Left forelimb (tissue), 1 donor: ENCODE measurements at regions not wholly inside any gene's neighbourhood (a gene's known extent, or its start where the extent isn't known, plus 50 kb on each side); places are given as distances from the start of the nearest gene placed in this dataset.
"Not testable (repeated sequence)": the region's sequence is repeated elsewhere in the genome, so short reads cannot be mapped to it uniquely, and the experiment has no call there.

Source experiments
- DNase-seq: peaks from one replicate; pipeline ENCODE4 v3.0.0-alpha.2; 2018; ENCODE audit warnings: low spot score

GRCh38 chr1:201728731-201729130 is 100.2 kb upstream of the IPO9 start:
- DNase-seq: no peak

DNA sequence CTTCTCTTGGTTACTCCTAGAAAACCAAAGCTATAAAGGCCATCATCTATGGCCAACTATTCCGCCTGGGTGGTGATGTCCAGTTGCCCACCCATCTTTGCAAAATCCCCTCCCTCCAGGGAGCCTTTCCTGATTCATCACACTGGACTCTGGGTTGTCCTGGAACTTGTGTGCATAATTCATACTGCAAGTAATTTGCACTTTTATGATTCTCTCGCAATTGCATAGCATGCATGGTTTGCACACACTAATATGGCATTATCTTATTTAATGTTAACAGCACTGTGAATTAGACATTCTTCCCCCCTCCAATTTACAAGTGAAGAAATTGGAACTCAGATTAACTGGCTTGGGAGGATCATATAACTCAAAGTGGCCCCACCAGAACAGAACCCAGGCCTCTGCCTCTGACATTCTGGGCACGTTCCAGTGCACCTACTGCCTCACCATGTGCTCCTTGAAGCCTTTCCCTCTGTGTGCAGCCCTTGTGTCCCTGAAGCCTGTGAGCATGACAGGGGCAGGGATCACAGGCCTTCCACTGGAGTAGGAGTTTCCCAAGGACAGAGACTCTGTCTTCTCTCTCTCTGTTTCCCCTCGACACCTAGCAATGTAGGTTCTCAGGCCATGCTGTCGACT is 98.9 kb upstream of the IPO9 start:
- no peak for DNase-seq

DNA sequence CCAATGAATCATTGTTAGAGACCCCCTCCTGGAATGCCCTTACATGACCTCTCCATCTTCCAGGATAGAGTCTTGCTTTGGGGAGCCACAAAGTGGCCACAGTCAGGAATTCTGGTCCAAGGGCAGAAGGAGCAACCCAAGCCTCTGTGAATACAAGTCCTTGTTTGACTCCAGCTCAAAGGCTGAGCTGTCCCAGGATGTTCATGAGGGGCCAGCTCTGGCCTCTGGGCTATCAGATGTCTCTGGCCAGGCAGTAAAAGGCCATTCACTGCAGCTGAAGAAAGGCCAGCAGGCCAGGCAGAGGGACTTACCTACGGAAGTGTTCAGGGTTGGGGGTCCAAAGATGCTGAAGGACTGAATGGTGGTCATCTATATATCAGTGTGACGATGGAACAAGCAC is 98.3 kb upstream of the IPO9 start:
- no peak for DNase-seq

DNA sequence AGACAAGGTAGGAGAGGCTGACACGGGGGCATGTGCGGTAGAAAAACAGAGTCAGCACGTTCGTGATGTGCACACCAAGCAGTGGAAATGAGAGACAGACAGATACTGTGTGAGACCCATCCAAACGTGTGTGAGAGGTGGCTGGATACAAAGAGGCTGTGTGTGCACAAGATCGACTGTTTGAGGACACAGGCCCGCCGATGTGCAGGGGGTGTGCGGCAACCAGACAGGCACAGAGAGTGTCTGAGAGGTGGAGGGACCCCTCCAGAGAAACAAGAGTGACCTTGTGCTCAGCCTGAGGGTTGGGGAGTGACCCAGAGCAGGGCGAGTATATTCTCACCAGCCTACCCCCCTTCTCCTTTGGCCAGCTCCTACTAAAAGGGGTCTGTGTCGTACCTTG is 97.8 kb upstream of the IPO9 start:
- DNase-seq: no peak

DNA sequence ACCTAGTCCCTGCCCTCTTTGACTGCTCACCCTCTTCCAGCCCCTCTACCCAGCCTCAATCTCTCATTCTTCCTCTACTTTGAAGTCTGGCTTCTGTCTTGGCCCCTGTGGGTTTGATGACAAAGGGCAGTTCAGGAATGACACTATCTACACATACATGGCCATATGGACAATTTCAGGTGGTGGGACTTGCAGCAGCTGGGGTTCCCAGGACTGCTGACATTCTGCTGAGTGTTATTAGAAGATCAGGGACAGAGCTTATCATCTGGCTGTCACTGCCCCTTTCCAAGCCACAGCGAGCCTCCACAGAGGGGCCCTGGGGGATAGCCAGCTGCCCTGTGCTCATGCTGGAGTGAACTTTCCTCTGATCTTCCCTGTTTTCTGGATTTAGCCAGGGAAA is 97.4 kb upstream of the IPO9 start:
- DNase-seq: no peak

DNA sequence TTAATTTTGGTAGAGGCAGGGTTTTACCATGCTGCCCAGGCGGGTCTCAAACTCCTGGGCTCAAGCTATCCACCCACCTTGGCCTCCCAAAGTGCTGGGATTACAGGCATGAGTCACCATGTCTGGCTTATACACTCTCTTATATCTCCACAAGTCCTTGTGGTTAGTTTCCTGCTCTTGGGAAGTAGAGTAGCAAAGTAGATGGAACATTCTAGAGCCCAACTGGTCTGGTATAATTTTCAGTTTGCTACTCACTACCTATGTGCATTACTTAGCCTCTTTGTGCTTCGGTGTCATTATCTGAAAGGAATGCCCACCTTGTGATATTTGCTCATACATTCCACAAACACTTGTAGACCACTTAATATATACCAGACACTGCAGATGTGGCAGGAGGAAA is 96.6 kb upstream of the IPO9 start:
- no peak for DNase-seq

GRCh38 chr1:201734221-201734620 is 94.7 kb upstream of the IPO9 start:
- DNase-seq: not testable (repeated sequence)

DNA sequence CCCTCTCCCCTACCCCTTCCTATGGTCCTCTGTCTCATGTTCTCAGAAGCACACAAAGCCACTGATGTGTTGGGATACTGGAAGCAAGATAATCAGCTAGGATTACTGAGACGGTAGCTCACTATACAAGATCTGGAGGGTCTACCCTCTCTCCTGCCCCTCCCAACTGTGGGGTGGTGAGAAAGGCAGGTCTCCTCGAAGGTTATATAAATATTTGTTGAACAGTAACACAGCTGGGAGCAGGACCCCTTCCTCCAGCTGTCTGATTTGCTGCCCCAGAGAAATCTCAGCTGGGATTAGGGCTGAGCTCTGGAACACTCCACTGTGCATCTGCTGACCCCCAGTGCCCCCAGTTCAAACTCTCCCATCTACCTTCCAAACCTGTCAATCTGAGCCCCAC is 94.2 kb upstream of the IPO9 start:
- DNase-seq: no peak

- no peak for DNase-seq
These were observed 92.1 kb upstream of the IPO9 start for GRCh38 chr1:201736707-201737320.

DNA sequence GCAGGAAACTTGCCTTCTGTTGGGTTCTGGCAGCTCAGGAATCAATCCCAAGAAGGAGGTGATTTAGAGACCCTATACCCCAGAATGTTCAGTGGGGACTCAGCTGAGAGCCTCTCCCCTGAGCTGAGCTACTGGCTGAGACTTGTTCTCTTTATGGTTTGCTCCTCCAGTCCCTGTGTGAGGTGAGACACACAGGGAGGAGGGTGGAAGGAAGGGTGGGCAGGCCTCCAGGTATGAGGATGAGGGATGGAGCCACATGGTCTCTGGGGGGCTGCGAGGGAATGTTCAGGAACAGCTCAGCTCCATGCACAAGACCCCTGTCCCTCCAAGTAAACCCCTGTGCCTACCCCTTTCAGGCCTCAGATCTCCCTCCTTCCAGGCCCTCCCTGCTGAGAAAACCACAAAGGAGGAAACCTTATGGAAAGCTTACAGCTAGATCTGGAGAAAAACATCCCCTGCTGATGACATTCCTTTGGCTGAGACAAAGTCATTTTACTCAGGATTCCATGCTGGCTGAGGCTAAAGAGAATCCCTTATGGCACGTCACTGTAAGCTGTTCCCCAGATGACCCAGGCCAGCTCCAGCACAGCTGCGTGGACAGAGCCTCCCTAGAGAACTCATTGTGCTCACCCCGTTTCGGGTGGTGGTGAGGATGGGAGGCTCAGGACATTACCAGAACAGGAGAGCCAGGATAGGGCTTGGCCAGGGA is 91.5 kb upstream of the IPO9 start:
- no peak for DNase-seq

- no peak for DNase-seq
These were observed 89.9 kb upstream of the IPO9 start for GRCh38 chr1:201739080-201739479.

- no peak for DNase-seq
These were observed 89.4 kb upstream of the IPO9 start for GRCh38 chr1:201739492-201740085.

DNA sequence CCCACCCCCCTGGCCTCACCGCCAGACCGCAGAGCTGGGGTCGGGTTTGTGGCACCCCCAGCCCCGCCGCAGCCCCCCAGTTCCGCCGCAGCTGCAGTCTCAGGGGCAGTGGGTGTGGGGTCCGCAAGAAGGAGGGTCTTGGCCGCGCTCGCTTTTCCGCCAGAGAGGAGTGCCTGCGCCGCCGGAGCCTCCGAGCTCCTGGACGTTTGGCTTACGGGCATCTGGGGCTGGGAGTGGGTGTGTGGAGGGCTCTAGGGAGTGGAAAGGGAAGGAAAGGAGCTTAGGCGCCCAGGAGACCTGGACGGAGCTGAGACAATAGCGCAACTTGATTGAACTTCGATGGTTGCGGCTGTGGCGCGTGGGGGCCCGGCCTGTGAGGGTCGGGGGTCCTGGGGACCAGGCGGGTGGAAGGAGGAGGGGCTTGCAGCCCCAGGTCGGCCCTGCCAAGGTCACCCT is 88.8 kb upstream of the IPO9 start:
- DNase-seq: no peak

- DNase-seq: no peak
These were observed 88.3 kb upstream of the IPO9 start for GRCh38 chr1:201740670-201741111.

DNA sequence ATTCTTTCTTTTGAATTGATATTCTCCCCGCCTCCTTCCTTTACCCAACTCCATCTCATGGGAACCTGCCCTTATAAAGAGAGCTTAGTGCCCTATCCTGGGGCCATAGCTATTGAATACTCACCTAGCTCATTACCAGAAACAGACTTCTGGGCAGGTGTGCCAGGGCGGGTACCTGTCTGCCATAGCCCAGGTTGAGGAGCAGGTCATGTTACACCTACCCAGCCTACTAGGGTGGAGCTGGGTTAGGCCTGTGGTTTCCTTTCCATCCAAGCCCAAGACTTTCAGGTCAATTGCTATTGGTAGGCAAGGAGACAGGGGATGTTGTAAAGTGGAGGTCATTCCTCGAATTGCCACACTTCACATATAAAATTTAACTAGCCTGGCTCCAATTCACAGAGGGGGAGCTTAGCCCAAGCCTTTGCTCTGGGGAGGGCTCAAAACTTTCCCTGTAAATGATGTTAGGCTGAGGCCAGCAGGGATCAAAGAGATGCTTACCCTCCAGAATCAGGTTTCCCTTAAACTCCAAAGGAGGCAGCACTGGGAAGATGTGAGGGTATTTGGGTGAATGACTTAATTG is 87.1 kb upstream of the IPO9 start:
- no peak for DNase-seq

DNA sequence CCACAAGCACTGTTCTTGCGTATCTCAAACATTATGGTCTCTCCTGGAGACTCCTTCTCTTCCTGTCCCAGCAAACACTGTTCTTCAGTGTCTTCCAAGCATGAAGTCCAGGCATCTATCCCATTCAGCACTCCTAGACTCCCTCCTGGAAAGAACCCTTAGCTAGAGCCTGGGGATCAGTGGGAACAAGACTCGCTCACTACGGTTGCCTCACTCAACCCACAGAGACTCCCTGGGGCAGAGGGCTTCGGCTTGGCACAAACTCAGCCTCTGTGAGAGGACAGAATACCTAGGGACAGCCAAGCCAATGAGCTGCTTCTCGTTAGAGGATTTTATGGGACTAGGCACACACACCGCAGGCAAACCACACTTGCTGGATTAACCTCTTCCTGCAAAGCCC is 86.5 kb upstream of the IPO9 start:
- DNase-seq: no peak

- no peak for DNase-seq
These were observed 85.8 kb upstream of the IPO9 start for GRCh38 chr1:201742955-201743805.

DNA sequence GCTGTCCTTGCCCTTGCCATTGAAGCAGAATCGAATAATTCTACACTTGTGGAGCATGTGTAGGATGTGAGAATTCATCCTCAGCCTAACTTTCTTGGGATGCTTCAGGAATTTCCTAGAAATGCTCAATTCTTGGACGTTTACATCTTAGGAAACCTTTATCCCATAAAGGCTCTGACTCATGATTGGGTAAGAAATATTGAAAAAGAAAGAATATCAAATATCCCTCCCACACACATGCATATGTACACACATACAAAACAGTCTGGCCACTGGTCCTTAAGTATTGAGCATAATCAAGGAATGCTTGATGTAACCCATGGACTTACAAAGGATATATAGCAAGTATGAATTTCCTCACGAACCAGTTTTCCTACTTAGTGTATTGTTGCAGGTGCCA is 83.9 kb upstream of the IPO9 start:
- no peak for DNase-seq

- DNase-seq: no peak
These were observed 82.8 kb upstream of the IPO9 start for GRCh38 chr1:201746156-201746555.

GRCh38 chr1:201747261-201747660 is 81.7 kb upstream of the IPO9 start:
- no peak for DNase-seq

DNA sequence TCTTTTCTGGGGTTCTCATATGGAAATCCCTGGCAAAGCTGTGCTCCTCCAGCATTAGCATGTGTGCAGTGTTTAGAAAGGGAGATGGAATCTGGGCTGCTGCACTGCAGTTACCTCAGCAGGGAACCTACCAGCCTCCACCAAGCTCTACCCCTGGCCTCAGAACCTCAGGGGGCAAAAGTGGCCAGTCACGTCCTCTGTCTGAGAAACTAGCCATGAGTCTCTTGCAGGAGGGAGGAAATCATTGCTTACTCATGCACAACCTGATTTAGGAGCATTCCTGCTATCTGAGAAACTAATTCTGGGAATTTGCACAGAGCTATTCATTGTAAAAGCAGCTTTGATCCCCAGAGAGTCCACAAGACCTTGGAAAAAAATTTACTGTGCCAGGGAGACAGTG is 80.6 kb upstream of the IPO9 start:
- no peak for DNase-seq
